ENCODE measurements at regions not wholly inside any gene's neighbourhood (a gene's known extent, or its start where the extent isn't known, plus 50 kb on each side); places are given as distances from the start of the nearest gene placed in this dataset.

- TF ChIP-seq CTCF (IDR thresholded peaks at IDR 0.05) = no peak
- no peak for TF ChIP-seq POLR2A (IDR thresholded peaks at IDR 0.05)
Observed at GRCh38 chr6:16903470-16903869, 142.2 kb upstream of the ATXN1 start.

All from adrenal gland (tissue), 5 donors.